H9 (cell line): ENCODE measurements at regions not wholly inside any gene's neighbourhood (a gene's known extent, or its start where the extent isn't known, plus 50 kb on each side); places are given as distances from the start of the nearest gene placed in this dataset.

Experiments
- DNase-seq: peaks from one replicate; pipeline ENCODE4 v3.0.0-alpha.2; 2017
- H2AFZ ChIP-seq: one replicate; pipeline ENCODE4 v1.6.1; 2013; ENCODE audit warnings: mild to moderate bottlenecking, low read length, control low read depth, moderate library complexity
- H2AK5ac ChIP-seq: 2 replicates; pipeline ENCODE4 v1.6.1; 2013; ENCODE audit warnings: low read length, control low read depth, mixed read lengths; ENCODE audit not compliant: insufficient read length
- H2BK120ac ChIP-seq: one replicate; pipeline ENCODE4 v1.6.1; 2013; ENCODE audit warnings: low read depth, mild to moderate bottlenecking, low read length, control low read depth, inconsistent platforms; ENCODE audit not compliant: poor library complexity, severe bottlenecking
- H2BK12ac ChIP-seq: 2 replicates; pipeline ENCODE4 v1.6.1; 2013; ENCODE audit warnings: low read length, control low read depth, mixed read lengths, low read depth; ENCODE audit not compliant: insufficient read length
- H2BK15ac ChIP-seq: 2 replicates; pipeline ENCODE4 v1.6.1; 2013; ENCODE audit warnings: low read depth, low read length, control low read depth
- H2BK20ac ChIP-seq: one replicate; pipeline ENCODE4 v1.6.1; 2013; ENCODE audit warnings: low read depth, mild to moderate bottlenecking, low read length, control low read depth, inconsistent platforms; ENCODE audit not compliant: poor library complexity, severe bottlenecking
- H2BK5ac ChIP-seq: 2 replicates; pipeline ENCODE4 v1.6.1; 2013; ENCODE audit warnings: low read length, control low read depth, mixed read lengths; ENCODE audit not compliant: insufficient read length
- H3K14ac ChIP-seq: 2 replicates; pipeline ENCODE4 v1.6.1; 2013; ENCODE audit warnings: low read length, control low read depth; ENCODE audit not compliant: insufficient read depth
- H3K18ac ChIP-seq: 2 replicates; pipeline ENCODE4 v1.6.1; 2013; ENCODE audit warnings: low read depth, mild to moderate bottlenecking, mixed read lengths, low read length, control low read depth; ENCODE audit not compliant: insufficient read length
- H3K23ac ChIP-seq: 2 replicates; pipeline ENCODE4 v1.6.1; 2013; ENCODE audit warnings: low read length, control low read depth, mixed read lengths, low read depth; ENCODE audit not compliant: insufficient read length
- H3K23me2 ChIP-seq: 2 replicates; pipeline ENCODE4 v1.6.1; 2013; ENCODE audit warnings: low read depth, mild to moderate bottlenecking, mixed read lengths, low read length, control low read depth; ENCODE audit not compliant: insufficient read length, poor library complexity, severe bottlenecking
- H3K27ac ChIP-seq: 2 replicates; pipeline ENCODE4 v1.5.1; 2013; ENCODE audit warnings: low read length, control low read depth, mixed read lengths, low read depth; ENCODE audit not compliant: insufficient read length
- H3K27me3 ChIP-seq: 2 replicates; pipeline ENCODE4 v1.6.1; 2013; ENCODE audit warnings: low read length, control low read depth, inconsistent platforms; ENCODE audit not compliant: insufficient read depth
- H3K4ac ChIP-seq: 2 replicates; pipeline ENCODE4 v1.6.1; 2013; ENCODE audit warnings: low read depth, mild to moderate bottlenecking, control low read depth, inconsistent platforms, low read length, moderate library complexity
- H3K4me1 ChIP-seq: 2 replicates; pipeline ENCODE4 v1.6.1; 2013; ENCODE audit warnings: low read length, control low read depth, inconsistent platforms; ENCODE audit not compliant: insufficient read depth
- H3K4me2 ChIP-seq: 2 replicates; pipeline ENCODE4 v1.6.1; 2013; ENCODE audit warnings: low read length, control low read depth, mixed read lengths; ENCODE audit not compliant: insufficient read length, insufficient read depth
- H3K56ac ChIP-seq: 2 replicates; pipeline ENCODE4 v1.6.1; 2013; ENCODE audit warnings: low read depth, mild to moderate bottlenecking, mixed read lengths, low read length, control low read depth; ENCODE audit not compliant: insufficient read length
- H3K79me1 ChIP-seq: 2 replicates; pipeline ENCODE4 v1.6.1; 2013; ENCODE audit warnings: low read depth, mild to moderate bottlenecking, moderate library complexity, low read length, control low read depth, inconsistent platforms; ENCODE audit not compliant: insufficient read depth, poor library complexity, severe bottlenecking
- H3K79me2 ChIP-seq: 2 replicates; pipeline ENCODE4 v1.6.1; 2013; ENCODE audit warnings: low read length, control low read depth, inconsistent platforms; ENCODE audit not compliant: insufficient read depth
- H3K9ac ChIP-seq: 2 replicates; pipeline ENCODE4 v1.6.1; 2013; ENCODE audit warnings: low read length, control low read depth, mixed read lengths; ENCODE audit not compliant: insufficient read length; ENCODE audit errors: extremely low read depth
- H3K9me3 ChIP-seq: one replicate; pipeline ENCODE4 v1.6.1; 2013; ENCODE audit warnings: low read depth, low read length, inconsistent platforms; ENCODE audit not compliant: control insufficient read depth
- H3T11ph ChIP-seq: one replicate; pipeline ENCODE4 v1.6.1; 2013; ENCODE audit warnings: mild to moderate bottlenecking, low read length, control low read depth, inconsistent platforms
- H4K20me1 ChIP-seq: one replicate; pipeline ENCODE4 v1.6.1; 2013; ENCODE audit not compliant: control insufficient read depth, insufficient read length, insufficient read depth
- H4K5ac ChIP-seq: 2 replicates; pipeline ENCODE4 v1.6.1; 2013; ENCODE audit warnings: low read depth, mild to moderate bottlenecking, mixed read lengths, low read length, control low read depth; ENCODE audit not compliant: insufficient read length
- H4K8ac ChIP-seq: replicated peaks from 2 replicates; pipeline ENCODE4 v1.6.1; 2013; ENCODE audit warnings: low read length, control low read depth, mixed read lengths, low read depth; ENCODE audit not compliant: insufficient read length
- H4K91ac ChIP-seq: 2 replicates; pipeline ENCODE4 v1.6.1; 2013; ENCODE audit warnings: low read depth, mild to moderate bottlenecking, moderate library complexity, mixed read lengths, low read length, control low read depth; ENCODE audit not compliant: insufficient read length
- H3K27ac Mint-ChIP-seq, 3 experiments: 2 replicates in 2 of 3; 3 replicates in 1 of 3; pipeline ENCODE4 v1.8.0; 2020 to 2021; ENCODE audit warnings: mixed read lengths in 3 of 3, mild to moderate bottlenecking in 1 of 3, moderate library complexity in 1 of 3
- H3K27me3 Mint-ChIP-seq: 2 replicates; pipeline ENCODE4 v1.8.0; 2021; ENCODE audit warnings: low read depth, mild to moderate bottlenecking, moderate library complexity, mixed read lengths
- H3K36me3 Mint-ChIP-seq, 3 experiments: 2 replicates in 2 of 3; 3 replicates in 1 of 3; pipeline ENCODE4 v1.8.0; 2020 to 2021; ENCODE audit warnings: low read depth in 3 of 3, mixed read lengths in 3 of 3; ENCODE audit not compliant: insufficient read depth in 1 of 3
- H3K4me1 Mint-ChIP-seq, 2 experiments: 2 replicates each; pipeline ENCODE4 v1.8.0; 2020; ENCODE audit warnings: mixed read lengths in 2 of 2
- H3K4me3 Mint-ChIP-seq, 2 experiments: 2 replicates in 1 of 2; 3 replicates in 1 of 2; pipeline ENCODE4 v1.8.0; 2020 to 2021; ENCODE audit warnings: mild to moderate bottlenecking in 2 of 2, mixed read lengths in 2 of 2, moderate library complexity in 1 of 2
- H3K9me3 Mint-ChIP-seq, 2 experiments: 2 replicates in 1 of 2; 3 replicates in 1 of 2; pipeline ENCODE4 v1.8.0; 2020; ENCODE audit warnings: mild to moderate bottlenecking in 2 of 2, mixed read lengths in 2 of 2, moderate library complexity in 1 of 2
- WGBS: extraction: QIAGEN DNeasy Blood & Tissue Kit; methylation state at CpG from one replicate; pipeline ENCODE4 v1.1.7; 2013; ENCODE audit warnings: missing lambda C conversion rate, low lambda C conversion rate, mixed read lengths; ENCODE audit not compliant: insufficient read length; ENCODE audit errors: extremely low coverage; 5-methylcytosine and 5-hydroxymethylcytosine counted together
- TF ChIP-seq, protein P1 (sequence below): fragments of 200-600 bp; sonication (generic); conservative IDR thresholded peaks from 3 replicates; pipeline ENCODE4 v1.8.0; 2021; ENCODE audit warnings: antibody characterized with exemption, mild to moderate bottlenecking

GRCh38 chr1:43041591-43041990 is 82.9 kb upstream of the SLC2A1 start:
- H3K27me3 Mint-ChIP-seq = 0 out of 2 replicates have a peak, but pooled peaks cover 1% of the 10 kb centered on the region
- H3K27ac ChIP-seq = no peak overlapping the region

More at GRCh38 chr1:43041591-43041990, 82.9 kb upstream of the SLC2A1 start:
- Histone ChIP-seq H2BK15ac (no peak overlapping the region), H3K14ac (no peak overlapping the region), H4K5ac (no peak overlapping the region), H3K9ac (no peak overlapping the region), H3K4ac (no peak overlapping the region), H3K56ac (no peak overlapping the region), H4K91ac (no peak overlapping the region), H3T11ph (no peak overlapping the region), H2BK5ac (no peak overlapping the region), H3K4me2 (no peak overlapping the region), H3K4me1 (no peaks in the 10 kb centered on the region), H2AFZ (no peak overlapping the region), H2AK5ac (no peak overlapping the region), H3K9me3 (no peaks in the 10 kb centered on the region), H3K23ac (no peak overlapping the region), H3K27me3 (peaks cover 2% of the 10 kb centered on the region; the same call in 1 of the 2 replicates), H3K79me2 (no peaks in the 10 kb centered on the region), H2BK20ac (no peak overlapping the region), H3K79me1 (no peaks in the 10 kb centered on the region), H4K20me1 (no peaks in the 10 kb centered on the region), H3K23me2 (no peaks in the 10 kb centered on the region), H2BK120ac (no peak overlapping the region), H4K8ac (no peak overlapping the region), H3K18ac (no peak overlapping the region), H2BK12ac (no peak overlapping the region)
- TF ChIP-seq, protein P1, sequence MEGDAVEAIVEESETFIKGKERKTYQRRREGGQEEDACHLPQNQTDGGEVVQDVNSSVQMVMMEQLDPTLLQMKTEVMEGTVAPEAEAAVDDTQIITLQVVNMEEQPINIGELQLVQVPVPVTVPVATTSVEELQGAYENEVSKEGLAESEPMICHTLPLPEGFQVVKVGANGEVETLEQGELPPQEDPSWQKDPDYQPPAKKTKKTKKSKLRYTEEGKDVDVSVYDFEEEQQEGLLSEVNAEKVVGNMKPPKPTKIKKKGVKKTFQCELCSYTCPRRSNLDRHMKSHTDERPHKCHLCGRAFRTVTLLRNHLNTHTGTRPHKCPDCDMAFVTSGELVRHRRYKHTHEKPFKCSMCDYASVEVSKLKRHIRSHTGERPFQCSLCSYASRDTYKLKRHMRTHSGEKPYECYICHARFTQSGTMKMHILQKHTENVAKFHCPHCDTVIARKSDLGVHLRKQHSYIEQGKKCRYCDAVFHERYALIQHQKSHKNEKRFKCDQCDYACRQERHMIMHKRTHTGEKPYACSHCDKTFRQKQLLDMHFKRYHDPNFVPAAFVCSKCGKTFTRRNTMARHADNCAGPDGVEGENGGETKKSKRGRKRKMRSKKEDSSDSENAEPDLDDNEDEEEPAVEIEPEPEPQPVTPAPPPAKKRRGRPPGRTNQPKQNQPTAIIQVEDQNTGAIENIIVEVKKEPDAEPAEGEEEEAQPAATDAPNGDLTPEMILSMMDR = 0 out of 3 replicates have a peak, but pooled peaks have one; percentile 29
- Mint-ChIP-seq H3K36me3 (no peaks in the 10 kb centered on the region), H3K4me3 (no peak overlapping the region), H3K4me1 (peaks cover 7 to 15% of the 10 kb centered on the region in 2 experiments), H3K9me3 (no peaks in the 10 kb centered on the region; a peak in 3 of 5 replicates), H3K27ac (peak overlapping the region in 1 of 3 experiments; percentile 79; a peak in 1 of 7 replicates)
- no CpG with 5 or more reads among the region's 3 CpGs for WGBS
- no peak for DNase-seq
